OCI-LY1 (cell line): ENCODE measurements at regions not wholly inside any gene's neighbourhood (a gene's known extent, or its start where the extent isn't known, plus 50 kb on each side); places are given as distances from the start of the nearest gene placed in this dataset.

Source experiments
- EZH2 ChIP-seq: fragments of 200-600 bp; sonication (generic), shearing (Covaris generic); IDR thresholded peaks from 2 replicates; pipeline ENCODE4 v1.8.0; 2017; ENCODE audit warnings: borderline replicate concordance, mixed run types, mild to moderate bottlenecking, antibody characterized with exemption, low read length, moderate library complexity, mixed read lengths
- TF ChIP-seq, protein P1 (sequence below): fragments of 200-600 bp; sonication (generic), shearing (Covaris generic); IDR thresholded peaks from 2 replicates; pipeline ENCODE4 v1.5.1; 2017; ENCODE audit warnings: mild to moderate bottlenecking, antibody characterized with exemption, low read length, moderate library complexity, mixed read lengths

DNA sequence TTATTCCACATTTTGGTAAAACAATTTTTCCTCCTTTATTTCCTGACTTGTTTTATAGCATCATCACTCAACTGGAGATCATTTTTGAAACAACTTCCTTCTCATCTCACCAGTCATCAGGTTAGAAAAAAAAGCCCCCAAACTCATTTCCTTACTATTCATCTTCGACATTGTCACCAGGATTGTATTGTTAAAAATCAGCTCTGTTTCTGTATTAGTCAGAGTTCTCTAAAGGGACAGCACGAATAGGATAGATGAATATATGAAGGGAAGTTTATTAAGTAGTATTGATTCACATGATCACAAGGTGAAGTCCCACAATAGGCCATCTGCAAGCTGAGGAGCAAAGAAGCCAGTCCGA, 392.6 kb downstream of the FUT8 start:
- TF ChIP-seq, protein P1, sequence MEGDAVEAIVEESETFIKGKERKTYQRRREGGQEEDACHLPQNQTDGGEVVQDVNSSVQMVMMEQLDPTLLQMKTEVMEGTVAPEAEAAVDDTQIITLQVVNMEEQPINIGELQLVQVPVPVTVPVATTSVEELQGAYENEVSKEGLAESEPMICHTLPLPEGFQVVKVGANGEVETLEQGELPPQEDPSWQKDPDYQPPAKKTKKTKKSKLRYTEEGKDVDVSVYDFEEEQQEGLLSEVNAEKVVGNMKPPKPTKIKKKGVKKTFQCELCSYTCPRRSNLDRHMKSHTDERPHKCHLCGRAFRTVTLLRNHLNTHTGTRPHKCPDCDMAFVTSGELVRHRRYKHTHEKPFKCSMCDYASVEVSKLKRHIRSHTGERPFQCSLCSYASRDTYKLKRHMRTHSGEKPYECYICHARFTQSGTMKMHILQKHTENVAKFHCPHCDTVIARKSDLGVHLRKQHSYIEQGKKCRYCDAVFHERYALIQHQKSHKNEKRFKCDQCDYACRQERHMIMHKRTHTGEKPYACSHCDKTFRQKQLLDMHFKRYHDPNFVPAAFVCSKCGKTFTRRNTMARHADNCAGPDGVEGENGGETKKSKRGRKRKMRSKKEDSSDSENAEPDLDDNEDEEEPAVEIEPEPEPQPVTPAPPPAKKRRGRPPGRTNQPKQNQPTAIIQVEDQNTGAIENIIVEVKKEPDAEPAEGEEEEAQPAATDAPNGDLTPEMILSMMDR: no peak
- no peak for TF ChIP-seq EZH2
